ENCODE measurements at regions not wholly inside any gene's neighbourhood (a gene's known extent, or its start where the extent isn't known, plus 50 kb on each side); places are given as distances from the start of the nearest gene placed in this dataset.

GRCh38 chr10:9175200-9175599, 1120.7 kb downstream of the GATA3 start:
- TF ChIP-seq CTCF (optimal IDR thresholded peaks at IDR 0.05 in 1 of 3, IDR thresholded peaks at IDR 0.05 in 1 of 3, conservative IDR thresholded peaks at IDR 0.05 in 1 of 3; ENCODE audit: extremely low read depth in 1 of 3, insufficient read depth in 2 of 3, low read length in 3 of 3) (no peak), EZH2 (IDR thresholded peaks at IDR 0.05; ENCODE audit: low read length) (no peak)
